MM.1S (cell line): ENCODE measurements at regions not wholly inside any gene's neighbourhood (a gene's known extent, or its start where the extent isn't known, plus 50 kb on each side); places are given as distances from the start of the nearest gene placed in this dataset.

ENCODE experiments used
- DNase-seq: peaks from one replicate; pipeline ENCODE4 v3.0.0-alpha.2; 2015
- H2AFZ ChIP-seq: fragments of 300-600 bp; sonication (generic); 2 replicates; pipeline ENCODE4 v1.6.0; 2016; ENCODE audit warnings: antibody characterized with exemption, low read length
- H3F3A ChIP-seq: fragments of 300-600 bp; sonication (generic); 2 replicates; pipeline ENCODE4 v1.6.1; 2016; ENCODE audit warnings: mild to moderate bottlenecking, antibody characterized with exemption, low read length, moderate library complexity, mixed read lengths; ENCODE audit not compliant: insufficient read depth
- H3K27ac ChIP-seq: fragments of 300-600 bp; sonication (generic); 2 replicates; pipeline ENCODE4 v1.5.1; 2016; ENCODE audit warnings: mild to moderate bottlenecking, low read length
- H3K27me3 ChIP-seq: fragments of 300-600 bp; sonication (generic); replicated peaks from 2 replicates; pipeline ENCODE4 v1.6.0; 2016; ENCODE audit warnings: low read length; ENCODE audit not compliant: insufficient read depth
- H3K36me3 ChIP-seq: fragments of 300-600 bp; sonication (generic); replicated peaks from 2 replicates; pipeline ENCODE4 v1.6.1; 2016; ENCODE audit warnings: mild to moderate bottlenecking, low read length, mixed read lengths; ENCODE audit not compliant: insufficient read depth
- H3K4me1 ChIP-seq: fragments of 300-600 bp; sonication (generic); 2 replicates; pipeline ENCODE4 v1.6.1; 2016; ENCODE audit warnings: low read length, mixed read lengths
- H3K4me2 ChIP-seq: fragments of 300-600 bp; sonication (generic); 2 replicates; pipeline ENCODE4 v1.6.0; 2016; ENCODE audit warnings: low read depth, low read length
- H3K4me3 ChIP-seq: fragments of 300-600 bp; sonication (generic); 2 replicates; pipeline ENCODE4 v1.5.1; 2016; ENCODE audit warnings: low read length, mixed read lengths
- H3K79me2 ChIP-seq: fragments of 300-600 bp; sonication (generic); 2 replicates; pipeline ENCODE4 v1.6.1; 2016; ENCODE audit warnings: mixed run types, low read length, mixed read lengths
- H3K9ac ChIP-seq: fragments of 300-600 bp; sonication (generic); 2 replicates; pipeline ENCODE4 v1.6.1; 2016; ENCODE audit warnings: low read length, mixed read lengths
- H3K9me2 ChIP-seq: fragments of 300-600 bp; sonication (generic); replicated peaks from 2 replicates; pipeline ENCODE4 v1.6.1; 2016; ENCODE audit warnings: mild to moderate bottlenecking, low read length, mixed read lengths; ENCODE audit not compliant: insufficient read depth
- H3K9me3 ChIP-seq: fragments of 300-600 bp; sonication (generic); replicated peaks from 2 replicates; pipeline ENCODE4 v1.6.1; 2016; ENCODE audit warnings: mild to moderate bottlenecking, low read length, mixed read lengths; ENCODE audit not compliant: insufficient read depth
- H4K20me1 ChIP-seq: fragments of 300-600 bp; sonication (generic); 2 replicates; pipeline ENCODE4 v1.6.1; 2016; ENCODE audit warnings: mild to moderate bottlenecking, low read length, moderate library complexity, mixed read lengths; ENCODE audit not compliant: insufficient read depth
- CTCF ChIP-seq: fragments of 300-600 bp; sonication (generic); IDR thresholded peaks from 2 replicates; pipeline ENCODE4 v1.5.1; 2016; ENCODE audit warnings: antibody characterized with exemption, low read length, mixed read lengths
- EZH2 ChIP-seq: fragments of 300-600 bp; sonication (generic); optimal IDR thresholded peaks from 2 replicates; pipeline ENCODE3; 2017; ENCODE audit warnings: low read depth, mild to moderate bottlenecking, antibody characterized with exemption, low read length, mixed read lengths
- EZH2phosphoT487 ChIP-seq: fragments of 300-600 bp; sonication (generic); IDR thresholded peaks from 2 replicates; pipeline ENCODE4 v1.6.1; 2018; ENCODE audit warnings: antibody characterized with exemption, low read length

- peaks cover 10% of the 10 kb centered on the region for H3F3A ChIP-seq
- H3K27me3 ChIP-seq = no peaks in the 10 kb centered on the region
- H3K9me2 ChIP-seq = no peaks in the 10 kb centered on the region
- H3K36me3 ChIP-seq = no peaks in the 10 kb centered on the region
- H3K4me1 ChIP-seq = peaks cover 17% of the 10 kb centered on the region
- no peaks in the 10 kb centered on the region for H3K9me3 ChIP-seq
- H3K79me2 ChIP-seq = no peaks in the 10 kb centered on the region
- H3K9ac ChIP-seq = no peak overlapping the region
- H2AFZ ChIP-seq = peak overlapping the region; percentile 22
- DNase-seq = no peak
- TF ChIP-seq EZH2phosphoT487 = no peak
- no peak for TF ChIP-seq CTCF
- no peak for TF ChIP-seq EZH2
- peak overlapping the region; percentile 70; the same call in 1 of the 2 replicates for H3K4me2 ChIP-seq
- H4K20me1 ChIP-seq = no peaks in the 10 kb centered on the region
- peak overlapping the region; percentile 26; the same call in 1 of the 2 replicates for H3K4me3 ChIP-seq
- H3K27ac ChIP-seq = no peak overlapping the region; the same call in 1 of the 2 replicates
Observed at GRCh38 chr1:200351425-200351824, 58.4 kb downstream of the ZNF281 start.

- Histone ChIP-seq H3K9me3 (no peaks in the 10 kb centered on the region), H3F3A (peaks cover 9% of the 10 kb centered on the region), H3K4me3 (no peak overlapping the region), H3K27me3 (no peaks in the 10 kb centered on the region), H3K27ac (no peak overlapping the region), H3K36me3 (no peaks in the 10 kb centered on the region), H3K79me2 (no peaks in the 10 kb centered on the region), H3K4me1 (peaks cover 21% of the 10 kb centered on the region), H3K9me2 (no peaks in the 10 kb centered on the region), H3K4me2 (no peak overlapping the region), H3K9ac (no peak overlapping the region), H4K20me1 (no peaks in the 10 kb centered on the region), H2AFZ (no peak overlapping the region)
- TF ChIP-seq EZH2phosphoT487 (no peak), EZH2 (no peak), CTCF (no peak)
- no peak for DNase-seq
Observed at GRCh38 chr1:200346700-200347099, 63.1 kb downstream of the ZNF281 start.

- TF ChIP-seq EZH2 (no peak), CTCF (no peak), EZH2phosphoT487 (no peak)
- H3K9ac ChIP-seq = no peak overlapping the region
- DNase-seq = no peak
- no peaks in the 10 kb centered on the region for H4K20me1 ChIP-seq
- no peaks in the 10 kb centered on the region for H3K9me3 ChIP-seq
- H3K79me2 ChIP-seq = no peaks in the 10 kb centered on the region
- H3K4me1 ChIP-seq = peaks cover 18% of the 10 kb centered on the region
- peaks cover 9% of the 10 kb centered on the region for H3F3A ChIP-seq
- H3K9me2 ChIP-seq = no peaks in the 10 kb centered on the region
- no peak overlapping the region for H3K4me2 ChIP-seq
- H3K27me3 ChIP-seq = no peaks in the 10 kb centered on the region
- H2AFZ ChIP-seq = no peak overlapping the region
- H3K27ac ChIP-seq = no peak overlapping the region
- H3K4me3 ChIP-seq = no peak overlapping the region
- no peaks in the 10 kb centered on the region for H3K36me3 ChIP-seq
Observed at GRCh38 chr1:200345520-200345919, 64.3 kb downstream of the ZNF281 start.
